GM23338 (cell line): ENCODE measurements at regions not wholly inside any gene's neighbourhood (a gene's known extent, or its start where the extent isn't known, plus 50 kb on each side); places are given as distances from the start of the nearest gene placed in this dataset.

Source experiments
- CREB1 ChIP-seq: fragments of 250-450 bp; sonication (Bioruptor Pico); IDR thresholded peaks from 2 replicates; pipeline ENCODE4 v1.5.0; 2020; ENCODE audit warnings: low read depth, mild to moderate bottlenecking, moderate library complexity
- CTCF ChIP-seq, 2 experiments: fragments of 200-600 bp in 1 of 2; sonication (generic) in 1 of 2; conservative IDR thresholded peaks; 2 replicates each; pipeline versions ENCODE4 v1.5.1 to v1.6.1; 2016 to 2017; ENCODE audit warnings: antibody characterized with exemption in 2 of 2, low read depth in 2 of 2, mild to moderate bottlenecking in 2 of 2, moderate library complexity in 1 of 2
- EZH2 ChIP-seq: fragments of 200-600 bp; sonication (generic); IDR thresholded peaks from one replicate; pipeline ENCODE4 v1.8.0; 2017; ENCODE audit warnings: antibody characterized with exemption, mild to moderate bottlenecking, low read depth; ENCODE audit not compliant: unreplicated experiment
- POLR2AphosphoS5 ChIP-seq: IDR thresholded peaks from 2 replicates; pipeline ENCODE4 v1.6.1; 2016; ENCODE audit warnings: antibody characterized with exemption, low read depth
- TF ChIP-seq, protein P1 (sequence below): IDR thresholded peaks from one replicate; pipeline ENCODE4 v1.6.1; 2018; ENCODE audit warnings: antibody characterized with exemption; ENCODE audit not compliant: unreplicated experiment

GRCh38 chr11:95708681-95709080, 80.9 kb downstream of the FAM76B start:
- TF ChIP-seq CREB1 (CRISPR knock-in tag) = no peak
- TF ChIP-seq CTCF (conservative IDR thresholded peaks at IDR 0.05; ENCODE audit: low read depth in 2 of 2) = no peak
- TF ChIP-seq POLR2AphosphoS5 = no peak
- no peak for TF ChIP-seq EZH2
- TF ChIP-seq, protein P1, sequence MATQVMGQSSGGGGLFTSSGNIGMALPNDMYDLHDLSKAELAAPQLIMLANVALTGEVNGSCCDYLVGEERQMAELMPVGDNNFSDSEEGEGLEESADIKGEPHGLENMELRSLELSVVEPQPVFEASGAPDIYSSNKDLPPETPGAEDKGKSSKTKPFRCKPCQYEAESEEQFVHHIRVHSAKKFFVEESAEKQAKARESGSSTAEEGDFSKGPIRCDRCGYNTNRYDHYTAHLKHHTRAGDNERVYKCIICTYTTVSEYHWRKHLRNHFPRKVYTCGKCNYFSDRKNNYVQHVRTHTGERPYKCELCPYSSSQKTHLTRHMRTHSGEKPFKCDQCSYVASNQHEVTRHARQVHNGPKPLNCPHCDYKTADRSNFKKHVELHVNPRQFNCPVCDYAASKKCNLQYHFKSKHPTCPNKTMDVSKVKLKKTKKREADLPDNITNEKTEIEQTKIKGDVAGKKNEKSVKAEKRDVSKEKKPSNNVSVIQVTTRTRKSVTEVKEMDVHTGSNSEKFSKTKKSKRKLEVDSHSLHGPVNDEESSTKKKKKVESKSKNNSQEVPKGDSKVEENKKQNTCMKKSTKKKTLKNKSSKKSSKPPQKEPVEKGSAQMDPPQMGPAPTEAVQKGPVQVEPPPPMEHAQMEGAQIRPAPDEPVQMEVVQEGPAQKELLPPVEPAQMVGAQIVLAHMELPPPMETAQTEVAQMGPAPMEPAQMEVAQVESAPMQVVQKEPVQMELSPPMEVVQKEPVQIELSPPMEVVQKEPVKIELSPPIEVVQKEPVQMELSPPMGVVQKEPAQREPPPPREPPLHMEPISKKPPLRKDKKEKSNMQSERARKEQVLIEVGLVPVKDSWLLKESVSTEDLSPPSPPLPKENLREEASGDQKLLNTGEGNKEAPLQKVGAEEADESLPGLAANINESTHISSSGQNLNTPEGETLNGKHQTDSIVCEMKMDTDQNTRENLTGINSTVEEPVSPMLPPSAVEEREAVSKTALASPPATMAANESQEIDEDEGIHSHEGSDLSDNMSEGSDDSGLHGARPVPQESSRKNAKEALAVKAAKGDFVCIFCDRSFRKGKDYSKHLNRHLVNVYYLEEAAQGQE = no peak
